ENCODE measurements at regions not wholly inside any gene's neighbourhood (a gene's known extent, or its start where the extent isn't known, plus 50 kb on each side); places are given as distances from the start of the nearest gene placed in this dataset.

DNA sequence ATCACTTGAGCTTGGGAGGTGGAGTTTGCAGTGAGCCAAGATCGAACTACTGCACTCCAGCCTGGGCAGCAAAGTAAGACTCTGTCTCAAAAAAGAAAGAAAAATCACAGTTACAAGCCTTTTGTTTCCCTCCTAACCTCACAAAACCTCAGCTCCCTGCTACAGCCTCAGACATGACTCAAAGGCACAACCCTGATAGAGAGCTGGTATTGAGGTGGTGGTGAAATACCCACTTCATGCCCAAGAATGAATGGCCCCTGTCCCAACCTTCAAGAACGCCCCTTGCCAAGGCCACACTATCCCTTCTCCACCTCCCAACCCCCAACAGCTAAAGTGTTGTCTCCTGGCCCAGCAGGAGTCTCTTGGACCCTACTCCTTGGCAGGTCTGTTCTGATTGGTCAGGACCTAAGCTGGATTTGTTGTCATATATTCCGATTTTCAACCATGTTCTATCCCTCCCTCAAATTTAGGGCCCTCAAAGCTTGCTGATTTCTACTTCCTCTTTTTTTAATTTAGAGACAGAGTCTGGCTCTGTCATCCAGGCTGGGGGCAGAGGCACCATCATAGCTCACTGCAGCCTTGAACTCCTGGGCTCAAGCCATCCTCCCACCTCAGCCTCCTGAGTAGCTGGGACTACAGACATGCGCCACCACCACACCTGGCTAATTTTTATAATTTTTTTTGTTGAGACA, 61.9 kb upstream of the BZW1 start:
- DNase-seq (ENCODE audit: extremely low spot score) = no peak
- ChIA-PET POLR2A (no interaction called here), CTCF (interaction anchor here (1.0 to 1.1 kb wide), 2 partner anchors 21 to 38 kb away, joined by 3 read pairs; no protein-coding TSS in a partner anchor)
- TF ChIP-seq, protein P1, sequence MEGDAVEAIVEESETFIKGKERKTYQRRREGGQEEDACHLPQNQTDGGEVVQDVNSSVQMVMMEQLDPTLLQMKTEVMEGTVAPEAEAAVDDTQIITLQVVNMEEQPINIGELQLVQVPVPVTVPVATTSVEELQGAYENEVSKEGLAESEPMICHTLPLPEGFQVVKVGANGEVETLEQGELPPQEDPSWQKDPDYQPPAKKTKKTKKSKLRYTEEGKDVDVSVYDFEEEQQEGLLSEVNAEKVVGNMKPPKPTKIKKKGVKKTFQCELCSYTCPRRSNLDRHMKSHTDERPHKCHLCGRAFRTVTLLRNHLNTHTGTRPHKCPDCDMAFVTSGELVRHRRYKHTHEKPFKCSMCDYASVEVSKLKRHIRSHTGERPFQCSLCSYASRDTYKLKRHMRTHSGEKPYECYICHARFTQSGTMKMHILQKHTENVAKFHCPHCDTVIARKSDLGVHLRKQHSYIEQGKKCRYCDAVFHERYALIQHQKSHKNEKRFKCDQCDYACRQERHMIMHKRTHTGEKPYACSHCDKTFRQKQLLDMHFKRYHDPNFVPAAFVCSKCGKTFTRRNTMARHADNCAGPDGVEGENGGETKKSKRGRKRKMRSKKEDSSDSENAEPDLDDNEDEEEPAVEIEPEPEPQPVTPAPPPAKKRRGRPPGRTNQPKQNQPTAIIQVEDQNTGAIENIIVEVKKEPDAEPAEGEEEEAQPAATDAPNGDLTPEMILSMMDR (IDR thresholded peaks at IDR 0.05; ENCODE audit: control extremely low read depth, extremely low read depth, low read depth, missing control alignments) = no peak

- CTCF ChIA-PET = interaction anchor here (1.0 to 1.1 kb wide), 2 partner anchors 21 to 38 kb away, joined by 3 read pairs; no protein-coding TSS in a partner anchor
- no peak for DNase-seq (ENCODE audit: extremely low spot score)
- TF ChIP-seq, protein P1 (IDR thresholded peaks at IDR 0.05; ENCODE audit: control extremely low read depth, extremely low read depth, low read depth, missing control alignments) = no peak
- POLR2A ChIA-PET = no interaction called here
These were observed 61.3 kb upstream of the BZW1 start for GRCh38 chr2:200750323-200750910.

DNA sequence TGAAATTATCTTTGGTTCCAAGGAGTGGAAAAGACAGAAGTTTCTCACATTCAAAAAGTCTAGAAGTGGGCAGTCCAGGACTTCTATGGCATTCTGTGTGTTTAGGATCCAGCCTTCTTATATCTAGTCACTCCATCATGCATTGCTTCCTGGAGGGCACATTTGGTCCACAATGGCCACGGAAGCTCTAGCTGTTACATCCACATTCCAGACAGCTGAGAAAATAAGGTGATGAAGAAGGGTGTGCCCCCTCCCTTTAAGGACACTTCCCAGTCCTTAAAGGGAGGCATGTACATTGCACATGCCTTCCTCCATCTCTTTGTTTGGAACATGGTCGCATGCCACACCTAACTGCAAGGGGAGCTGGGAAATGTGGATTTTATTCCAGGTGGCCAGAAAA, 59.9 kb upstream of the BZW1 start:
- TF ChIP-seq, protein P1 (IDR thresholded peaks at IDR 0.05; ENCODE audit: control extremely low read depth, extremely low read depth, low read depth, missing control alignments) = no peak
- DNase-seq (ENCODE audit: extremely low spot score) = no peak
- POLR2A ChIA-PET = no interaction called here
- CTCF ChIA-PET = interaction anchor here (1.4 kb wide), 1 partner anchor 11 kb away, joined by 4 read pairs; no protein-coding TSS in a partner anchor

DNA sequence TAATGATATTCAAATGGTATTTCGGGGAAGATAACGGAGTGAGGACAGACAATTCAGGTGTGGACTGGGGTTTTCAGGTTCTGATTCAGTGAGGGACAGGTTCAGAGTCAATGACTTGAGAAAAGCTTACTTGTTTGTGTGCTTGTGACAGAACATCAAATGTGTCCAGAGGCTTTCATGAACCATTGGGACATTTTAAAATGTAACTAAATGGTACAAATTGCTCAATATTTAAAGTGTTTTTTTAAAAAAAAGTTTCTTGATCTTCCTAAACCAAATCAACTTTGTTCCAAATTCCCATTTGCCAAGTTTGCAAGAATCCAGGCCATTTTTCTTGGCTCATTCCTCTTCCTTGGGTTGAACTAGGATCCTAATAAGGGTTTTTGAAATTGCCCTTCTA, 59.4 kb upstream of the BZW1 start:
- DNase-seq (ENCODE audit: extremely low spot score) = no peak
- ChIA-PET POLR2A (no interaction called here), CTCF (interaction anchor here (1.4 kb wide), 1 partner anchor 11 kb away, joined by 4 read pairs; no protein-coding TSS in a partner anchor)
- TF ChIP-seq, protein P1 (IDR thresholded peaks at IDR 0.05; ENCODE audit: control extremely low read depth, extremely low read depth, low read depth, missing control alignments) = no peak

DNA sequence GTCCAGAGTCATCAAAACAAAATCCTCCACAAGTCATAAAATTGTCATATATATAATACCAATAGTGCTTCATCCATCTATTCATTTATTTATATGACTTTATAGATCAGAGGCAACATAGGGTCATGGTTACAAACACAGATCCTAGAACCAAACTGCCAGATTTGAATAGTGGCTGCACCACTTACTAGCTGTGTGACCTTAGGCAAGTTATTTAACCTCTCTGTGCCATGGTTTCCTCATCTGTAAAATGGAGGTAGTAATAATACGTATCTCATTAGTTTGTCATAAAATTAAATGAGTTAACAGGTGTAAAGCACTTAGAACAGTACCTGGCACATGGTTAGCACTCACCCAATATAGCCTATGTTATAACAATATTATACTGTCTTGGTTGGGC, 58.9 kb upstream of the BZW1 start:
- ChIA-PET CTCF (no interaction called here), POLR2A (no interaction called here)
- no peak for DNase-seq (ENCODE audit: extremely low spot score)
- TF ChIP-seq, protein P1 (IDR thresholded peaks at IDR 0.05; ENCODE audit: control extremely low read depth, extremely low read depth, low read depth, missing control alignments) = no peak

DNA sequence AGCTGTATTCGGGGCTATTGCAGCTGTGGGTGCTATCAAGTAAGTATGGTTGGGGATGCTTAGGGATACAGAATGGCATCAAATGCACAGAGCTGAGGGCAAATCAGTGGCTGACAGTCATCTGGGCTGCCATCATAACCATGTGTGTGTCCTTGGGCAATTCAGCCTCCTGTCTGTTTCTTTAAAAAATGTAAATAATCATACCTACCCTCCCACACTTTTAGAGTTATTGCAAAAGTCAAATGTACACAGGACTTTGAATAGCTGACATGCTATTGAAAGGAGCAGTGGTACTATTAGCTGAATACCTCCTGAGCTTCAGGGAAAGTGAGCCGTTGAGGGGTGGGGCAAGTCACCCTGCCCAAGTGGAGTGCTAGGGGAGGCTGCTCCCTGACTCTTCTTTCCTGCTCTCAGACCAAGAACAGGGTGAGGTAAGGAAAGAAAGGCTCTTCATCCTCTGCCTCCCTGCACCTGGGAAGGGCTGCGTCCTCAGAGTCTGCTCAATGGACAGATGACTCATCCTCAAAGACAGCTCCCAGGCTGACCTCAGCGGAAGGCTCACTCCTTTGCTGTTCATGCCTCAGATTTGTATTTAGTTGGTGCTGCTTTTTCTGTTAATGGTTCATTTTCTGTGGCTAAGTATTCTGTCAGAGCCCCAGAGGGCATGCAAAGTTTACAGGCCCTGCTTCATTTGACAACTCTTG, 54.9 kb upstream of the BZW1 start:
- POLR2A ChIA-PET = no interaction called here
- TF ChIP-seq, protein P1 (IDR thresholded peaks at IDR 0.05; ENCODE audit: control extremely low read depth, extremely low read depth, low read depth, missing control alignments) = no peak
- DNase-seq (ENCODE audit: extremely low spot score) = no peak
- CTCF ChIA-PET = no interaction called here

All from GM10248 (cell line).